H1 (cell line): ENCODE measurements at regions not wholly inside any gene's neighbourhood (a gene's known extent, or its start where the extent isn't known, plus 50 kb on each side); places are given as distances from the start of the nearest gene placed in this dataset.

Experiments
- CEBPB ChIP-seq: IDR thresholded peaks from 2 replicates; pipeline ENCODE4 v1.6.1; 2012; ENCODE audit warnings: low read depth, low read length
- KDM5A ChIP-seq: fragments of 200-600 bp; IDR thresholded peaks from 2 replicates; pipeline ENCODE4 v1.7.1; 2012; ENCODE audit warnings: mild to moderate bottlenecking, low read length, inconsistent platforms, mixed read lengths
- TF ChIP-seq, protein P1 (sequence below): IDR thresholded peaks from 2 replicates; pipeline ENCODE4 v1.6.1; 2012; ENCODE audit warnings: inconsistent platforms

DNA sequence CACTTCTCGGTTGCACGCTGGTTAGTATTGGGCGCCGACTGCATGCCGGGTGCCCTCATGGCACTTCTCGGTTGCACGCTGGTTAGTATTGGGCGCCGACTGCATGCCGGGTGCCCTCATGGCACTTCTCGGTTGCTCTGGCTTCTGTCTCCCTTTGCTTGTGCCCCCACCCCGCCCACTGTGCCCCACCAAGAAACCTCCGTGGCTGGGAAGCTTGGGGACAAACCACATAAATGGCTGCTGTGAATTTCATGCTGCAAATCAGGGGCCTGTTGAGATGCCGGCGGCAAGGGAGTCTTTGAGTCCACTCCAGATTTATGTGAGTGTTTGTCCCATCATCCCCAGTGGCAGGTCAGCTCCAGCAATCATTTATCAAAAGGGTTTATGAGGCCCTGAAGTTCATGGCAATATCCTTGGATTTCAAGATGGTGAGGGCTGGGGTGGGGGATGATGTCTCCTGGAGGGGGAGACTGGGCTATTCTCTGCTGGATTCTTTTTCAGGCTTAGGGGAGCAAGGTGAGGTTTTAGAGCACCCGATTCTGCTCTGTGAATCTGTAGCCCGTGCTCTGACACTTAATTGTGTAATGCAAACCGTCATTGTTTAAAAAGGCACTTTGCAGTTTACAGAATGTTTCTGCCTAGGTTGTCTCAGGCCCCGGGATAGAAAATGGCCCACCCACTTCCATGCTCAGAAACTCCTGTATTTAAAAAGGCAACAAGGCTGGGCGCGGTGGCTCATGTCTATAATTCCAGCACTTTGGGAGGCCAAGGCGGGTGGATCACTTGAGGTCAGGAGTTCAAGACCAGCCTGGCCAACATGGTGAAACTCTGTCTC is 51.2 kb upstream of the CIBAR2 start (continued):
- TF ChIP-seq CEBPB = no peak
- TF ChIP-seq, protein P1, sequence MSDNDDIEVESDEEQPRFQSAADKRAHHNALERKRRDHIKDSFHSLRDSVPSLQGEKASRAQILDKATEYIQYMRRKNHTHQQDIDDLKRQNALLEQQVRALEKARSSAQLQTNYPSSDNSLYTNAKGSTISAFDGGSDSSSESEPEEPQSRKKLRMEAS = no peak
- TF ChIP-seq KDM5A = no peak
